Ishikawa (cell line): ENCODE measurements at regions not wholly inside any gene's neighbourhood (a gene's known extent, or its start where the extent isn't known, plus 50 kb on each side); places are given as distances from the start of the nearest gene placed in this dataset.
A peak's percentile ranks its signal among the peaks of the same experiment; 100 is the strongest.

Experiments used
- CEBPB ChIP-seq: IDR thresholded peaks from 2 replicates; pipeline ENCODE4 v1.6.1; 2012
- CREB1 ChIP-seq: IDR thresholded peaks from 2 replicates; pipeline ENCODE4 v1.6.1; 2012; ENCODE audit warnings: low read depth
- EGR1 ChIP-seq: IDR thresholded peaks from 2 replicates; pipeline ENCODE4 v1.6.1; 2012
- EP300 ChIP-seq: IDR thresholded peaks from 2 replicates; pipeline ENCODE4 v1.6.1; 2012; ENCODE audit warnings: borderline replicate concordance
- FOXM1 ChIP-seq: IDR thresholded peaks from 2 replicates; pipeline ENCODE4 v1.6.1; 2012; ENCODE audit warnings: low read depth, borderline replicate concordance
- NFIC ChIP-seq: IDR thresholded peaks from 2 replicates; pipeline ENCODE4 v1.6.1; 2012
- RAD21 ChIP-seq: IDR thresholded peaks from 2 replicates; pipeline ENCODE4 v1.6.1; 2012; ENCODE audit warnings: low read depth
- TAF1 ChIP-seq: IDR thresholded peaks from 2 replicates; pipeline ENCODE4 v1.6.1; 2012; ENCODE audit warnings: low read depth, mild to moderate bottlenecking
- TCF12 ChIP-seq: IDR thresholded peaks from 2 replicates; pipeline ENCODE4 v1.6.1; 2012; ENCODE audit warnings: low read depth
- TEAD4 ChIP-seq: IDR thresholded peaks from 2 replicates; pipeline ENCODE4 v1.6.1; 2012
- YY1 ChIP-seq: IDR thresholded peaks from 2 replicates; pipeline ENCODE4 v1.6.1; 2012; ENCODE audit warnings: low read depth
- ZBTB7A ChIP-seq: IDR thresholded peaks from 2 replicates; pipeline ENCODE4 v1.6.1; 2012; ENCODE audit warnings: low read depth
- TF ChIP-seq, protein P1 (sequence below): IDR thresholded peaks from 2 replicates; pipeline ENCODE4 v1.6.1; 2012
- TF ChIP-seq, protein P2 (sequence below): IDR thresholded peaks from 2 replicates; pipeline ENCODE4 v1.6.1; 2012; ENCODE audit warnings: low read depth, mild to moderate bottlenecking

DNA sequence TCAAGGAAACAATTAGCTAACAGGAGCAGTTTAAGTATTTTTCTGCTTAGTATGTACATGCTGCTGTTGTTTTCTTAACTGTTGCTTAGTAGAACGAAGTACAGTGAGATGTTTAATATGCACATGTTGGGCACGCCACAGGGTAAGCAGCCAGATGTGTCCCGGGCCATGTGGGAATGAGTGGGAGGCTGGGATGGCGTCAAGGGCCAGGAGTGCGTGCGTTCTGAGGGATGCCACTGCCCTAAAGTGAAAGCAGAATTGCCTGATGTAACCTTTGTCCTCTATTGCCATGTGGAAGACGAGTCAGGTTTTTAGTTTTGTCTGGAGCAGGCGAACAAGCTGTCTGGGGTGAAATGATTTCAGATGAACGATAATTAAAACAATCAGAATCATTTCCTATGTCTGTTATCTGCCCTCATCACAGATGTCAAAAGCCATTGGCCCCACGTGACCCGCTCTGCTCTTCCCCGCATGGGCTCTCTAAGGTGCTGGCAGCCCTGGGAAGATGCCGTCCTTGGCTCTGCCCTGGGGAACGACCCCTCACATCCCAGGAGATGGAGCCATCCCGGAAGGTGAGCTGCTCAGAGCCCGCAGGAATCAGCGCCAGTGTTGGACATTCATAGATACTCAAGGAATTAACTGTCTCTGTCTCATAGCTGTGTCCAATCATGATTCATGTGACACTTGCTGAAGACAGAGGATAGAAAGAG, 356.6 kb upstream of the IRX4 start:
- TF ChIP-seq TEAD4: no peak
- no peak for TF ChIP-seq EP300
- TF ChIP-seq TCF12: no peak
- no peak for TF ChIP-seq RAD21
- TF ChIP-seq, protein P1, sequence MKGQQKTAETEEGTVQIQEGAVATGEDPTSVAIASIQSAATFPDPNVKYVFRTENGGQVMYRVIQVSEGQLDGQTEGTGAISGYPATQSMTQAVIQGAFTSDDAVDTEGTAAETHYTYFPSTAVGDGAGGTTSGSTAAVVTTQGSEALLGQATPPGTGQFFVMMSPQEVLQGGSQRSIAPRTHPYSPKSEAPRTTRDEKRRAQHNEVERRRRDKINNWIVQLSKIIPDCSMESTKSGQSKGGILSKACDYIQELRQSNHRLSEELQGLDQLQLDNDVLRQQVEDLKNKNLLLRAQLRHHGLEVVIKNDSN: no peak
- no peak for TF ChIP-seq EGR1
- TF ChIP-seq CEBPB: no peak
- TF ChIP-seq FOXM1: no peak
- no peak for TF ChIP-seq TAF1
- TF ChIP-seq YY1: no peak
- TF ChIP-seq CREB1: no peak

- TF ChIP-seq NFIC: no peak
- TF ChIP-seq, protein P2, sequence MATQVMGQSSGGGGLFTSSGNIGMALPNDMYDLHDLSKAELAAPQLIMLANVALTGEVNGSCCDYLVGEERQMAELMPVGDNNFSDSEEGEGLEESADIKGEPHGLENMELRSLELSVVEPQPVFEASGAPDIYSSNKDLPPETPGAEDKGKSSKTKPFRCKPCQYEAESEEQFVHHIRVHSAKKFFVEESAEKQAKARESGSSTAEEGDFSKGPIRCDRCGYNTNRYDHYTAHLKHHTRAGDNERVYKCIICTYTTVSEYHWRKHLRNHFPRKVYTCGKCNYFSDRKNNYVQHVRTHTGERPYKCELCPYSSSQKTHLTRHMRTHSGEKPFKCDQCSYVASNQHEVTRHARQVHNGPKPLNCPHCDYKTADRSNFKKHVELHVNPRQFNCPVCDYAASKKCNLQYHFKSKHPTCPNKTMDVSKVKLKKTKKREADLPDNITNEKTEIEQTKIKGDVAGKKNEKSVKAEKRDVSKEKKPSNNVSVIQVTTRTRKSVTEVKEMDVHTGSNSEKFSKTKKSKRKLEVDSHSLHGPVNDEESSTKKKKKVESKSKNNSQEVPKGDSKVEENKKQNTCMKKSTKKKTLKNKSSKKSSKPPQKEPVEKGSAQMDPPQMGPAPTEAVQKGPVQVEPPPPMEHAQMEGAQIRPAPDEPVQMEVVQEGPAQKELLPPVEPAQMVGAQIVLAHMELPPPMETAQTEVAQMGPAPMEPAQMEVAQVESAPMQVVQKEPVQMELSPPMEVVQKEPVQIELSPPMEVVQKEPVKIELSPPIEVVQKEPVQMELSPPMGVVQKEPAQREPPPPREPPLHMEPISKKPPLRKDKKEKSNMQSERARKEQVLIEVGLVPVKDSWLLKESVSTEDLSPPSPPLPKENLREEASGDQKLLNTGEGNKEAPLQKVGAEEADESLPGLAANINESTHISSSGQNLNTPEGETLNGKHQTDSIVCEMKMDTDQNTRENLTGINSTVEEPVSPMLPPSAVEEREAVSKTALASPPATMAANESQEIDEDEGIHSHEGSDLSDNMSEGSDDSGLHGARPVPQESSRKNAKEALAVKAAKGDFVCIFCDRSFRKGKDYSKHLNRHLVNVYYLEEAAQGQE: peak; percentile 53
Measured at GRCh38 chr5:2238732-2239131, 356.0 kb upstream of the IRX4 start.

DNA sequence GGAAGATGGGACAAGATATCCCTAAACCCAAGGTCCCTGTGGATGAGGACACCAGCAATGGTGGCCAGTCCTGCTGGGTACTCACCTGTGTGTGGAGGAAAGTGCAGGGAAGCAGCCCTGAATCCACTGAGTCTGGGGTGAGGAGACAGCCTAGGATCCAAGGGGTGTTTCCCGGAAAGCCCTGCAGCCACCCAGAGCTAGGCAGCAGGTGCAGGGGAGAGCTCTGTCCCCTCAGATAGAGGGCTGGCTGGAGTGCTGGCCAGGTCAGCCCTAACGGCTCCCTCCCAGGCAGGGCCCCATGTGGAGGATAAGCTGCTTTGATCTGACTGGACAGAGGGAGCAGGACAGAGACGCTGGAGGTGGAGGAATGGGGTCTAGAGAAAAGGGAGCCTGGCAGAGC, 344.7 kb upstream of the IRX4 start:
- TF ChIP-seq, protein P1: no peak
- TF ChIP-seq TAF1 (no peak), ZBTB7A (no peak), FOXM1 (no peak), TCF12 (no peak), NFIC (no peak)
- TF ChIP-seq, protein P2: no peak

DNA sequence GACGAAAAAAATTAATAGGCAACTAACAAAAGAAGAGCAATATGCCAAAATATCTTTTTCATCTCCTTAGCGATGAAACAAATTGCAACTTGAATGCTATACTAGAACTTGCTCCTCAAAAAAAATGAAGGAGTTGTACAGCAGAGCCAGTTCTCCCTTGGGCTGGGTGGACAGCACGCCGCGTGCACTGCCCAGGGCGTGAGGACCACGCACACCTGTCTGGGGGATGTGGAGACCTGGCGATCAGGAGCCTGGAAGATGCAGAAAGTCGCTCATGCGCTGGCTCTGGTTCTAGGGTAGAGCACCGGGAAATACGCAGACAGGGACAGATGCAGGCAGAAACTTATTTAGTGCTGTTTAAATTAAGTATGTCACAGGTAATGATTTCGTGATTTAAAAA, 342.0 kb upstream of the IRX4 start:
- TF ChIP-seq, protein P2: no peak
- TF ChIP-seq ZBTB7A (no peak), NFIC (no peak), TEAD4 (no peak), EGR1 (no peak), TCF12 (no peak), RAD21 (no peak), EP300 (no peak), YY1 (no peak), FOXM1 (no peak), CEBPB (no peak)

- TF ChIP-seq, protein P1: 0 out of 2 replicates have a peak, but pooled peaks have one; percentile 28
- TF ChIP-seq ZBTB7A: no peak
Measured at GRCh38 chr5:2223303-2223702, 340.6 kb upstream of the IRX4 start.
